ENCODE measurements at regions not wholly inside any gene's neighbourhood (a gene's known extent, or its start where the extent isn't known, plus 50 kb on each side); places are given as distances from the start of the nearest gene placed in this dataset.

- TF ChIP-seq CTCF (IDR thresholded peaks at IDR 0.05 in 8 of 11, conservative IDR thresholded peaks at IDR 0.05 in 3 of 11) (no peak), POLR2AphosphoS5 (IDR thresholded peaks at IDR 0.05) (no peak)
Observed at GRCh38 chr1:190864013-190864641, 386.5 kb upstream of the BRINP3 start.
